A673 (cell line): ENCODE measurements at regions not wholly inside any gene's neighbourhood (a gene's known extent, or its start where the extent isn't known, plus 50 kb on each side); places are given as distances from the start of the nearest gene placed in this dataset.

Experiments used
- BruUV-seq: library from RNA; stranded (reverse); fragments of 400-500 nt; replicated peaks from 2 replicates; lab custom pipeline; 2021; lab: Mats Ljungman, UMichigan
- CTCF ChIA-PET: fragments of 300-600 bp; sonication (Branson Sonifier 250); formaldehyde crosslinking; loops from one replicate; lab custom pipeline; 2022; ENCODE audit warnings: antibody characterized with exemption; lab: Charles Lee
- POLR2A ChIA-PET: fragments of 300-600 bp; sonication (Branson Sonifier 250); formaldehyde crosslinking; loops from one replicate; lab custom pipeline; 2022; ENCODE audit warnings: antibody characterized with exemption; ENCODE audit not compliant: low non-redundant PET; lab: Charles Lee
- DNase-seq: peaks from one replicate; pipeline ENCODE4 v3.0.0-alpha.2; 2015; ENCODE audit warnings: low spot score
- H3K27ac ChIP-seq: fragments of 200-600 bp; sonication (generic); 2 replicates; pipeline ENCODE4 v1.5.1; 2016; ENCODE audit warnings: mixed run types, low read depth, mild to moderate bottlenecking, mixed read lengths, antibody characterized with exemption, low read length; ENCODE audit not compliant: poor library complexity, severe bottlenecking
- H3K27me3 ChIP-seq: fragments of 200-600 bp; sonication (generic); replicated peaks from 2 replicates; pipeline ENCODE4 v1.6.1; 2017; ENCODE audit warnings: mixed run types, low read depth, mild to moderate bottlenecking, mixed read lengths, antibody characterized with exemption, low read length; ENCODE audit not compliant: insufficient read depth, poor library complexity
- H3K36me3 ChIP-seq: fragments of 200-600 bp; sonication (generic); 2 replicates; pipeline ENCODE4 v1.6.1; 2016; ENCODE audit warnings: mixed run types, mild to moderate bottlenecking, mixed read lengths, antibody characterized with exemption, low read length; ENCODE audit not compliant: insufficient read depth, poor library complexity, severe bottlenecking
- H3K4me1 ChIP-seq: fragments of 200-600 bp; sonication (generic); 2 replicates; pipeline ENCODE4 v1.6.1; 2017; ENCODE audit warnings: mixed run types, mild to moderate bottlenecking, mixed read lengths, antibody characterized with exemption, low read length; ENCODE audit not compliant: insufficient read depth, poor library complexity, severe bottlenecking
- H3K4me3 ChIP-seq: fragments of 200-600 bp; sonication (generic); 2 replicates; pipeline ENCODE4 v1.5.1; 2016; ENCODE audit warnings: low read depth, mixed run types, mild to moderate bottlenecking, mixed read lengths, low read length; ENCODE audit not compliant: poor library complexity, severe bottlenecking
- H3K9me3 ChIP-seq: fragments of 200-600 bp; sonication (generic); 2 replicates; pipeline ENCODE4 v1.6.1; 2016; ENCODE audit warnings: mixed run types, low read depth, mild to moderate bottlenecking, mixed read lengths, antibody characterized with exemption, low read length; ENCODE audit not compliant: poor library complexity, severe bottlenecking
- EZH2 ChIP-seq: fragments of 200-600 bp; sonication (generic); IDR thresholded peaks from 2 replicates; pipeline ENCODE4 v1.6.1; 2017; ENCODE audit warnings: borderline replicate concordance, low read depth, mild to moderate bottlenecking, mixed read lengths, antibody characterized with exemption, low read length; ENCODE audit not compliant: poor library complexity, severe bottlenecking
- intact Hi-C: fragments of 100-400 bp; cut with micrococcal nuclease; formaldehyde crosslinking; loops from one replicate; pipeline ENCODE4 v1.10.0; 2022; ENCODE audit not compliant: unreplicated experiment
- TF ChIP-seq, protein P1 (sequence below): fragments of 300-800, 200-600 bp; sonication (generic); conservative IDR thresholded peaks from 2 replicates; pipeline ENCODE4 v1.5.1; 2017; ENCODE audit warnings: low read depth, mild to moderate bottlenecking, antibody characterized with exemption, low read length, moderate library complexity, mixed read lengths

- H3K4me1 ChIP-seq, result no peaks in the 10 kb centered on the region
- no peak for TF ChIP-seq EZH2
- TF ChIP-seq, protein P1, sequence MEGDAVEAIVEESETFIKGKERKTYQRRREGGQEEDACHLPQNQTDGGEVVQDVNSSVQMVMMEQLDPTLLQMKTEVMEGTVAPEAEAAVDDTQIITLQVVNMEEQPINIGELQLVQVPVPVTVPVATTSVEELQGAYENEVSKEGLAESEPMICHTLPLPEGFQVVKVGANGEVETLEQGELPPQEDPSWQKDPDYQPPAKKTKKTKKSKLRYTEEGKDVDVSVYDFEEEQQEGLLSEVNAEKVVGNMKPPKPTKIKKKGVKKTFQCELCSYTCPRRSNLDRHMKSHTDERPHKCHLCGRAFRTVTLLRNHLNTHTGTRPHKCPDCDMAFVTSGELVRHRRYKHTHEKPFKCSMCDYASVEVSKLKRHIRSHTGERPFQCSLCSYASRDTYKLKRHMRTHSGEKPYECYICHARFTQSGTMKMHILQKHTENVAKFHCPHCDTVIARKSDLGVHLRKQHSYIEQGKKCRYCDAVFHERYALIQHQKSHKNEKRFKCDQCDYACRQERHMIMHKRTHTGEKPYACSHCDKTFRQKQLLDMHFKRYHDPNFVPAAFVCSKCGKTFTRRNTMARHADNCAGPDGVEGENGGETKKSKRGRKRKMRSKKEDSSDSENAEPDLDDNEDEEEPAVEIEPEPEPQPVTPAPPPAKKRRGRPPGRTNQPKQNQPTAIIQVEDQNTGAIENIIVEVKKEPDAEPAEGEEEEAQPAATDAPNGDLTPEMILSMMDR, result peak; percentile 52
- peak; percentile 63 for DNase-seq
- no peak overlapping the region for H3K4me3 ChIP-seq
- CTCF ChIA-PET, result no interaction called here
- no peak overlapping the region for H3K27ac ChIP-seq
- H3K9me3 ChIP-seq, result no peaks in the 10 kb centered on the region
- intact Hi-C loops, result no loop called here
- POLR2A ChIA-PET, result no interaction called here
- no peaks in the 10 kb centered on the region for H3K36me3 ChIP-seq
- no peaks in the 10 kb centered on the region for H3K27me3 ChIP-seq
- no TSS peak for BruUV-seq
Observed at GRCh38 chr4:27666943-27667342, 806.3 kb downstream of the STIM2 start.

DNA sequence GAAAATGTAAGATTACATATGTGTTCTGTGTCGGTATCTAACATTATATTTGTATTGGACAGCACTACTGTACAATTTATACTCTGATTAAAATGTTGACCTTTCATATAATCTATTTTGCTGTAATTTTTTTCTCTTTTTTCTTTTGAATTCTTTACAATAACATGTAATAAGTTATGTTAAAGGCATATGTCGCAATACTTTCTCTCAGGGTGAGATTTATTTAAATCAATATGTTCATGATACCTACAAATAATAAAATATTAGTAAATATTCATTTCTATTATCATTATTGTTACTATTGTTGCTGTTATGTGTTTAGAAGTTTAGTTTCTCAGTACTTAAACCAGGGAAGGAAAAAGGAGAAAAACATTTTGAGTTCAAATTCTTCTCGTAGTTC lies 807.4 kb downstream of the STIM2 start:
- POLR2A ChIA-PET, result no interaction called here

GRCh38 chr4:27678027-27678426 lies 817.4 kb downstream of the STIM2 start:
- no peaks in the 10 kb centered on the region for H3K9me3 ChIP-seq
- no peak overlapping the region for H3K27ac ChIP-seq
- ChIA-PET POLR2A (no interaction called here), CTCF (no interaction called here)
- no peak for DNase-seq
- no peaks in the 10 kb centered on the region for H3K36me3 ChIP-seq
- no peak for TF ChIP-seq EZH2
- TF ChIP-seq, protein P1, result no peak
- H3K4me3 ChIP-seq, result no peak overlapping the region
- intact Hi-C loops, result no loop called here
- no TSS peak for BruUV-seq
- H3K27me3 ChIP-seq, result no peaks in the 10 kb centered on the region
- H3K4me1 ChIP-seq, result no peaks in the 10 kb centered on the region

More for the DNA sequence above, 807.4 kb downstream of the STIM2 start:
- intact Hi-C loops, result no loop called here
- Histone ChIP-seq H3K9me3 (no peaks in the 10 kb centered on the region), H3K27me3 (no peaks in the 10 kb centered on the region), H3K4me1 (no peaks in the 10 kb centered on the region), H3K36me3 (no peaks in the 10 kb centered on the region), H3K27ac (no peak overlapping the region), H3K4me3 (no peak overlapping the region)
- DNase-seq, result no peak
- CTCF ChIA-PET, result no interaction called here
- BruUV-seq, result no TSS peak
- TF ChIP-seq, protein P1, result no peak
- TF ChIP-seq EZH2, result no peak
